ENCODE measurements at regions not wholly inside any gene's neighbourhood (a gene's known extent, or its start where the extent isn't known, plus 50 kb on each side); places are given as distances from the start of the nearest gene placed in this dataset.
A peak's percentile ranks its signal among the peaks of the same experiment; 100 is the strongest.
"Not testable (repeated sequence)": the region's sequence is repeated elsewhere in the genome, so short reads cannot be mapped to it uniquely, and the experiment has no call there.

GRCh38 chr14:106302661-106303060 is 776.3 kb downstream of the TMEM121 start:
- DNase-seq: no peak

GRCh38 chr14:106304271-106304670 is 777.9 kb downstream of the TMEM121 start:
- no peak for DNase-seq

GRCh38 chr14:106308839-106309389 is 782.5 kb downstream of the TMEM121 start:
- DNase-seq: peak; percentile 42 to 58

GRCh38 chr14:106309423-106309822 is 783.0 kb downstream of the TMEM121 start:
- no peak for DNase-seq

GRCh38 chr14:106315436-106315835 is 789.1 kb downstream of the TMEM121 start:
- no peak for DNase-seq

GRCh38 chr14:106317593-106317992 is 791.2 kb downstream of the TMEM121 start:
- no peak for DNase-seq

- no peak for DNase-seq
Observed at GRCh38 chr14:106318700-106319099, 792.3 kb downstream of the TMEM121 start.

- not testable (repeated sequence) for DNase-seq
Observed at GRCh38 chr14:106323970-106324369, 797.6 kb downstream of the TMEM121 start.

GRCh38 chr14:106327234-106327633 is 800.9 kb downstream of the TMEM121 start:
- DNase-seq: no peak

GRCh38 chr14:106327702-106328353 is 801.4 kb downstream of the TMEM121 start:
- not testable (repeated sequence) for DNase-seq

- DNase-seq: not testable (repeated sequence)
Observed at GRCh38 chr14:106329243-106329642, 802.9 kb downstream of the TMEM121 start.

GRCh38 chr14:106329987-106330774 is 803.8 kb downstream of the TMEM121 start:
- not testable (repeated sequence) for DNase-seq

- not testable (repeated sequence) for DNase-seq
Observed at GRCh38 chr14:106334428-106335109, 808.2 kb downstream of the TMEM121 start.

- DNase-seq: not testable (repeated sequence)
Observed at GRCh38 chr14:106335110-106335429, 808.7 kb downstream of the TMEM121 start.

- DNase-seq: not testable (repeated sequence)
Observed at GRCh38 chr14:106338775-106339174, 812.4 kb downstream of the TMEM121 start.

GRCh38 chr14:106340658-106341057 is 814.3 kb downstream of the TMEM121 start:
- DNase-seq: not testable (repeated sequence)

GRCh38 chr14:106341161-106341560 is 814.8 kb downstream of the TMEM121 start:
- DNase-seq: not testable (repeated sequence)

- no peak for DNase-seq
Observed at GRCh38 chr14:106343626-106344025, 817.2 kb downstream of the TMEM121 start.

GRCh38 chr14:106344065-106344614 is 817.8 kb downstream of the TMEM121 start:
- not testable (repeated sequence) for DNase-seq

- not testable (repeated sequence) for DNase-seq
Observed at GRCh38 chr14:106344791-106345479, 818.6 kb downstream of the TMEM121 start.

- DNase-seq: no peak
Observed at GRCh38 chr14:106346084-106346483, 819.7 kb downstream of the TMEM121 start.

- DNase-seq: no peak
Observed at GRCh38 chr14:106346534-106347290, 820.3 kb downstream of the TMEM121 start.
